Loucy (cell line): ENCODE measurements at regions not wholly inside any gene's neighbourhood (a gene's known extent, or its start where the extent isn't known, plus 50 kb on each side); places are given as distances from the start of the nearest gene placed in this dataset.

Experiments used
- H2AFZ ChIP-seq: fragments of 200-600 bp; sonication (generic); 2 replicates; pipeline ENCODE4 v1.6.0; 2016; ENCODE audit warnings: antibody characterized with exemption, mild to moderate bottlenecking, low read length, moderate library complexity
- H3F3A ChIP-seq: fragments of 200-600 bp; 2 replicates; pipeline ENCODE4 v1.6.0; 2016; ENCODE audit warnings: antibody characterized with exemption, low read depth, mild to moderate bottlenecking
- H3K27me3 ChIP-seq: fragments of 200-600 bp; sonication (generic); 2 replicates; pipeline ENCODE4 v1.6.1; 2014; ENCODE audit warnings: low read length, mild to moderate bottlenecking; ENCODE audit not compliant: insufficient read depth, poor library complexity, severe bottlenecking
- H3K36me3 ChIP-seq: fragments of 200-600 bp; sonication (generic); 2 replicates; pipeline ENCODE4 v1.6.1; 2016; ENCODE audit warnings: low read length; ENCODE audit not compliant: insufficient read depth
- H3K4me1 ChIP-seq: fragments of 200-600 bp; sonication (generic); 2 replicates; pipeline ENCODE4 v1.5.1; 2014; ENCODE audit warnings: low read length, mild to moderate bottlenecking; ENCODE audit not compliant: insufficient read depth, poor library complexity, severe bottlenecking
- H3K4me2 ChIP-seq: fragments of 200-600 bp; sonication (generic); 2 replicates; pipeline ENCODE4 v1.6.0; 2014; ENCODE audit warnings: antibody characterized with exemption, low read length, low read depth, mild to moderate bottlenecking; ENCODE audit not compliant: poor library complexity, severe bottlenecking
- H3K4me3 ChIP-seq: fragments of 200-600 bp; sonication (generic); 2 replicates; pipeline ENCODE4 v1.5.1; 2014; ENCODE audit warnings: low read length, mild to moderate bottlenecking, mixed read lengths; ENCODE audit not compliant: poor library complexity, severe bottlenecking
- H3K79me2 ChIP-seq: fragments of 200-600 bp; sonication (generic); 2 replicates; pipeline ENCODE4 v1.6.1; 2014; ENCODE audit warnings: low read length; ENCODE audit not compliant: insufficient read depth
- H3K9ac ChIP-seq: fragments of 200-600 bp; sonication (generic); 2 replicates; pipeline ENCODE4 v1.6.0; 2014; ENCODE audit warnings: mild to moderate bottlenecking, low read depth, low read length, moderate library complexity; ENCODE audit not compliant: poor library complexity, severe bottlenecking
- H3K9me2 ChIP-seq: fragments of 200-600 bp; sonication (generic); replicated peaks from 2 replicates; pipeline ENCODE4 v1.6.1; 2016; ENCODE audit warnings: low read depth, low read length, mixed read lengths
- H3K9me3 ChIP-seq: fragments of 200-600 bp; sonication (generic); 2 replicates; pipeline ENCODE4 v1.6.1; 2014; ENCODE audit warnings: mild to moderate bottlenecking, antibody characterized with exemption, low read length, low read depth; ENCODE audit not compliant: insufficient read depth
- H4K20me1 ChIP-seq: fragments of 200-600 bp; sonication (generic); 2 replicates; pipeline ENCODE4 v1.6.0; 2014; ENCODE audit warnings: antibody characterized with exemption, low read length, mild to moderate bottlenecking; ENCODE audit not compliant: insufficient read depth, poor library complexity, severe bottlenecking
- CTCF ChIP-seq: fragments of 200-600 bp; sonication (generic); conservative IDR thresholded peaks from 2 replicates; pipeline ENCODE4 v1.5.1; 2014; ENCODE audit warnings: mild to moderate bottlenecking, antibody characterized with exemption, low read length
- EZH2phosphoT487 ChIP-seq: fragments of 200-600 bp; IDR thresholded peaks from 2 replicates; pipeline ENCODE4 v1.6.1; 2018; ENCODE audit warnings: antibody characterized with exemption, mild to moderate bottlenecking, moderate library complexity, borderline replicate concordance

GRCh38 chr17:69788957-69789356 lies 286.1 kb upstream of the KCNJ16 start:
- no peak overlapping the region for H2AFZ ChIP-seq
- no peaks in the 10 kb centered on the region for H4K20me1 ChIP-seq
- H3K4me2 ChIP-seq: no peak overlapping the region
- H3K79me2 ChIP-seq: no peaks in the 10 kb centered on the region
- H3K36me3 ChIP-seq: no peaks in the 10 kb centered on the region
- no peaks in the 10 kb centered on the region for H3K27me3 ChIP-seq
- no peaks in the 10 kb centered on the region for H3K4me1 ChIP-seq
- TF ChIP-seq CTCF: no peak
- no peak for TF ChIP-seq EZH2phosphoT487
- H3F3A ChIP-seq: no peaks in the 10 kb centered on the region
- no peaks in the 10 kb centered on the region for H3K9me3 ChIP-seq
- H3K9me2 ChIP-seq: no peaks in the 10 kb centered on the region
- H3K9ac ChIP-seq: no peak overlapping the region
- no peak overlapping the region for H3K4me3 ChIP-seq

GRCh38 chr17:69796078-69796477 lies 278.9 kb upstream of the KCNJ16 start:
- TF ChIP-seq EZH2phosphoT487: no peak
- no peak for TF ChIP-seq CTCF
- Histone ChIP-seq H4K20me1 (no peaks in the 10 kb centered on the region), H3K27me3 (no peaks in the 10 kb centered on the region), H3K9ac (no peak overlapping the region), H3K4me3 (no peak overlapping the region), H3K4me1 (no peaks in the 10 kb centered on the region), H3K4me2 (no peak overlapping the region), H3K9me3 (no peaks in the 10 kb centered on the region), H2AFZ (no peak overlapping the region), H3K79me2 (no peaks in the 10 kb centered on the region), H3K9me2 (0 out of 2 replicates have a peak, but pooled peaks cover 3% of the 10 kb centered on the region), H3K36me3 (no peaks in the 10 kb centered on the region), H3F3A (no peaks in the 10 kb centered on the region)

GRCh38 chr17:69800870-69801269 lies 274.2 kb upstream of the KCNJ16 start:
- Histone ChIP-seq H3K9me3 (0 out of 2 replicates have a peak, but pooled peaks cover 5% of the 10 kb centered on the region), H3K79me2 (no peaks in the 10 kb centered on the region), H3K9ac (no peak overlapping the region), H3K36me3 (no peaks in the 10 kb centered on the region), H3F3A (no peaks in the 10 kb centered on the region), H3K9me2 (0 out of 2 replicates have a peak, but pooled peaks cover 3% of the 10 kb centered on the region), H3K27me3 (no peaks in the 10 kb centered on the region), H3K4me3 (no peak overlapping the region), H3K4me1 (no peaks in the 10 kb centered on the region), H2AFZ (no peak overlapping the region), H4K20me1 (no peaks in the 10 kb centered on the region), H3K4me2 (no peak overlapping the region)
- no peak for TF ChIP-seq CTCF
- TF ChIP-seq EZH2phosphoT487: no peak
